ENCODE measurements at regions not wholly inside any gene's neighbourhood (a gene's known extent, or its start where the extent isn't known, plus 50 kb on each side); places are given as distances from the start of the nearest gene placed in this dataset.

DNA sequence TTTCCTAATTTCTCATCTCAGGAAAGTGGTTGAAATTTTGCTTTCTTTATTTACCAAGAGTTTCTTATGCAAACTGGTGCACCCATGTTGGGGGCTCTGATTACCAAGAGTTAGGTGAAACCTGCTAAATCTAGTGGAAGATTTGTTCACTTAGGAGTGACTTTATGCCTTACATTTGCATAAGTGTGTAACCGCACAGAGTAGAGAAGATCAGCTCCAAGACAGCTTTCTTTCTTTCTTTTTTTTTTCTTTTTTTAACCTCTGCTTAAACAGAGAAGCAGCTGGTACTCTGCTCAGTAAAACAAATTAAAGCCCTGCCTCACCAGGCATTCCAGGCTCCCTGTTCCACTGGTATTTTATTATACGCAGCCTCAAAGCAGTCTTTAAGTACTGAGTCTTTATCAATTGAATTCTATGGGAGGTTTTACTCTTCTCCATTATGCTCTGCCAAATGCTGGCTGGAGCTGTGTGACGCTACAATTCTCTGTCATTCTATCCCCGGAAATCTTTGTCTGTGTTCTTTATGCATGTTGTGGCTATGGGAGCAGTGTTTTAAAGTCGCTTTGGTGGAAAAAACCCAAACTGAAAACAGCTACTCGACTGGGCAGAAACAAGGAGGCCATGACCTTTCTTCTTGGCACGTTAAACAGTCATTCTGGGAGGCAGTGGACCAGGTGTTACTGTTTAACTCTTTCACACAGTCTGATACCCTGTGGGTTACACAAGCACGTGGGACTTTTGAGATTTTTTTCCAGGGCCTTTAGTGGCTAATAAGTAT lies 55.2 kb upstream of the GBE1 start:
- no peak for TF ChIP-seq POLR2A (IDR thresholded peaks at IDR 0.05; ENCODE audit: low read depth, low read length)
- TF ChIP-seq POLR2AphosphoS5 (IDR thresholded peaks at IDR 0.05; ENCODE audit: low read depth, low read length), result no peak
- TF ChIP-seq TAF1 (IDR thresholded peaks at IDR 0.05; ENCODE audit: low read depth, low read length), result no peak

All from GM12891 (cell line).